K562 (cell line): ENCODE measurements at regions not wholly inside any gene's neighbourhood (a gene's known extent, or its start where the extent isn't known, plus 50 kb on each side); places are given as distances from the start of the nearest gene placed in this dataset.

Experiments
- ATAC-seq: fragments of 200-7000 bp; cut with Tn5 transposase; 3 replicates; pipeline ENCODE4 v1.9.1; 2020; ENCODE audit warnings: moderate library complexity
- BruUV-seq: library from RNA; stranded (reverse); fragments of 400-500 nt; replicated peaks from 2 replicates; lab custom pipeline; 2021; lab: Mats Ljungman, UMichigan
- CTCF ChIA-PET: fragments of 300-600 bp; formaldehyde crosslinking; extraction: SDS; loops from one replicate; lab custom pipeline; 2021; ENCODE audit warnings: low intra/inter-chr PET ratio; lab: Yijun Ruan, JAX
- POLR2A ChIA-PET: fragments of 300-600, 350-650 bp; sonication (Branson Sonifier 250); formaldehyde crosslinking; extraction: SDS; loops from one replicate; lab custom pipeline; 2021; ENCODE audit warnings: antibody characterized with exemption, inconsistent platforms; lab: Yijun Ruan, JAX
- DNase-seq, 4 experiments: peaks; one replicate each; pipeline versions ENCODE4 v3.0.0 to v3.0.0-alpha.2; 2011 to 2018; ENCODE audit warnings: low spot score in 3 of 4, mixed read lengths in 3 of 4; ENCODE audit errors: extremely low read depth in 1 of 4
- FAIRE-seq: peaks from 2 replicates; lab custom pipeline; 2011; peaks lifted over from hg19 to GRCh38; lab: Jason Lieb, UNC
- H2AFZ ChIP-seq: 2 replicates; pipeline ENCODE4 v1.6.0; 2011; ENCODE audit warnings: low read depth, low read length, control low read depth, inconsistent platforms
- H3K27ac ChIP-seq: fragments of 200-600 bp; 3 replicates; pipeline ENCODE4 v1.8.0; 2011; ENCODE audit warnings: low read depth, mild to moderate bottlenecking, control low read depth, inconsistent platforms, low read length, moderate library complexity, mixed read lengths; ENCODE audit errors: extremely low read depth
- H3K27me3 ChIP-seq, 2 experiments: fragments of 300-600 bp in 1 of 2; 2 replicates in 1 of 2; 3 replicates in 1 of 2; pipeline versions ENCODE4 v1.6.0 to v1.8.0; 2011; ENCODE audit warnings: inconsistent platforms in 2 of 2, low read length in 2 of 2, mild to moderate bottlenecking in 1 of 2, mixed read lengths in 1 of 2, moderate library complexity in 1 of 2; ENCODE audit not compliant: control insufficient read depth in 2 of 2, insufficient read depth in 2 of 2
- H3K36me3 ChIP-seq: fragments of 300-600 bp; 3 replicates; pipeline ENCODE4 v1.8.0; 2011; ENCODE audit warnings: mild to moderate bottlenecking, low read length, inconsistent platforms; ENCODE audit not compliant: control insufficient read depth, insufficient read depth
- H3K4me1 ChIP-seq, 2 experiments: fragments of 200-600 bp in 1 of 2; replicated peaks in 1 of 2; 2 replicates in 1 of 2; 3 replicates in 1 of 2; pipeline versions ENCODE4 v1.5.1 to v1.8.0; 2011; ENCODE audit warnings: inconsistent platforms in 2 of 2, low read length in 2 of 2, mild to moderate bottlenecking in 1 of 2, mixed read lengths in 1 of 2, moderate library complexity in 1 of 2; ENCODE audit not compliant: control insufficient read depth in 2 of 2, insufficient read depth in 2 of 2
- H3K4me2 ChIP-seq: 2 replicates; pipeline ENCODE4 v1.6.1; 2011; ENCODE audit warnings: low read length, control low read depth, inconsistent platforms, mixed read lengths; ENCODE audit not compliant: insufficient read depth
- H3K4me3 ChIP-seq: fragments of 200-600 bp; sonication (generic), shearing (Covaris generic); 2 replicates; pipeline ENCODE4 v1.5.1; 2016; ENCODE audit warnings: control low read depth, inconsistent platforms
- H3K79me2 ChIP-seq: fragments of 200-600 bp; 3 replicates; pipeline ENCODE4 v1.8.0; 2011; ENCODE audit warnings: low read length, inconsistent platforms; ENCODE audit not compliant: control insufficient read depth, insufficient read depth
- H3K9ac ChIP-seq, 2 experiments: 2 replicates each; pipeline versions ENCODE4 v1.6.0 to v1.6.1; 2011; ENCODE audit warnings: low read depth in 2 of 2, low read length in 2 of 2, control low read depth in 1 of 2, inconsistent platforms in 1 of 2, mild to moderate bottlenecking in 1 of 2, mixed read lengths in 1 of 2; ENCODE audit not compliant: insufficient read depth in 1 of 2
- H3K9me1 ChIP-seq: one replicate; pipeline ENCODE4 v1.6.0; 2011; ENCODE audit warnings: inconsistent platforms, mild to moderate bottlenecking, low read length, moderate library complexity; ENCODE audit not compliant: control insufficient read depth, insufficient read depth
- H3K9me3 ChIP-seq: replicated peaks from 2 replicates; pipeline ENCODE4 v1.5.1; 2011; ENCODE audit warnings: low read depth, low read length, inconsistent platforms; ENCODE audit not compliant: control insufficient read depth, insufficient read depth
- H4K20me1 ChIP-seq: replicated peaks from 2 replicates; pipeline ENCODE4 v1.6.1; 2011; ENCODE audit warnings: low read length, inconsistent platforms, mixed read lengths; ENCODE audit not compliant: control insufficient read depth, insufficient read depth
- NFIX ChIP-seq: fragments of 250-450 bp; sonication (Bioruptor Pico); IDR thresholded peaks from 2 replicates; pipeline ENCODE4 v1.4.0; 2020; ENCODE audit warnings: low read depth, mild to moderate bottlenecking, moderate library complexity
- NFYB ChIP-seq: IDR thresholded peaks from 2 replicates; pipeline ENCODE4 v1.6.1; 2011; ENCODE audit warnings: mild to moderate bottlenecking, moderate library complexity; ENCODE audit not compliant: insufficient read length; ENCODE audit errors: extremely low read depth
- SIRT6 ChIP-seq: IDR thresholded peaks from one replicate; pipeline ENCODE4 v1.6.1; 2012; ENCODE audit warnings: low read depth, mild to moderate bottlenecking, control low read depth, inconsistent platforms, low read length, moderate library complexity
- ZZZ3 ChIP-seq: fragments of 450-650 bp; IDR thresholded peaks from 2 replicates; pipeline ENCODE4 v1.6.1; 2016; ENCODE audit warnings: antibody characterized with exemption, mild to moderate bottlenecking, moderate library complexity
- WGBS: fragments of 100-300 bp; shearing (Covaris generic); methylation state at CpG from one replicate; pipeline ENCODE4 v1.1.6; 2016; ENCODE audit warnings: low coverage, mixed read lengths; ENCODE audit not compliant: insufficient coverage; ENCODE audit errors: missing lambda C conversion rate; 5-methylcytosine and 5-hydroxymethylcytosine counted together
- in situ Hi-C: fragments of 300-500 bp; cut with MboI; formaldehyde crosslinking; loops from 4 replicates; pipeline ENCODE4 v1.15.0; 2018; ENCODE audit warnings: inconsistent platforms, mixed read lengths
- intact Hi-C: fragments of 100-400 bp; cut with micrococcal nuclease; formaldehyde crosslinking; loops from 2 replicates; pipeline ENCODE4 v1.14.2; 2022
- TF ChIP-seq, protein P1 (sequence below): sonication (generic); formaldehyde crosslinking; IDR thresholded peaks from 2 replicates; pipeline ENCODE4 v1.8.0; 2022; ENCODE audit warnings: missing genetic modification reagents, mild to moderate bottlenecking, borderline replicate concordance

GRCh38 chr5:53397845-53398244 lies 82.6 kb upstream of the FST start:
- no TSS peak for BruUV-seq
- Histone ChIP-seq H3K9me1 (no peaks in the 10 kb centered on the region), H2AFZ (no peak overlapping the region), H3K79me2 (no peaks in the 10 kb centered on the region), H3K27me3 (peaks cover 0 to 3% of the 10 kb centered on the region in 2 experiments; a peak in 2 of 5 replicates), H3K4me3 (no peak overlapping the region), H3K4me2 (no peak overlapping the region), H3K9me3 (no peaks in the 10 kb centered on the region), H3K4me1 (no peaks in the 10 kb centered on the region), H3K36me3 (no peaks in the 10 kb centered on the region), H3K9ac (no peak overlapping the region), H4K20me1 (no peaks in the 10 kb centered on the region), H3K27ac (no peak overlapping the region)
- CTCF ChIA-PET: no interaction called here
- DNase-seq: no peak
- in situ Hi-C loops: no loop called here
- no peak for FAIRE-seq
- POLR2A ChIA-PET: interaction anchor here (0.8 kb wide), 1 partner anchor 10 kb away, joined by 3 read pairs; no protein-coding TSS in a partner anchor
- TF ChIP-seq ZZZ3 (no peak), NFYB (no peak), NFIX (no peak), SIRT6 (no peak)
- TF ChIP-seq, protein P1, sequence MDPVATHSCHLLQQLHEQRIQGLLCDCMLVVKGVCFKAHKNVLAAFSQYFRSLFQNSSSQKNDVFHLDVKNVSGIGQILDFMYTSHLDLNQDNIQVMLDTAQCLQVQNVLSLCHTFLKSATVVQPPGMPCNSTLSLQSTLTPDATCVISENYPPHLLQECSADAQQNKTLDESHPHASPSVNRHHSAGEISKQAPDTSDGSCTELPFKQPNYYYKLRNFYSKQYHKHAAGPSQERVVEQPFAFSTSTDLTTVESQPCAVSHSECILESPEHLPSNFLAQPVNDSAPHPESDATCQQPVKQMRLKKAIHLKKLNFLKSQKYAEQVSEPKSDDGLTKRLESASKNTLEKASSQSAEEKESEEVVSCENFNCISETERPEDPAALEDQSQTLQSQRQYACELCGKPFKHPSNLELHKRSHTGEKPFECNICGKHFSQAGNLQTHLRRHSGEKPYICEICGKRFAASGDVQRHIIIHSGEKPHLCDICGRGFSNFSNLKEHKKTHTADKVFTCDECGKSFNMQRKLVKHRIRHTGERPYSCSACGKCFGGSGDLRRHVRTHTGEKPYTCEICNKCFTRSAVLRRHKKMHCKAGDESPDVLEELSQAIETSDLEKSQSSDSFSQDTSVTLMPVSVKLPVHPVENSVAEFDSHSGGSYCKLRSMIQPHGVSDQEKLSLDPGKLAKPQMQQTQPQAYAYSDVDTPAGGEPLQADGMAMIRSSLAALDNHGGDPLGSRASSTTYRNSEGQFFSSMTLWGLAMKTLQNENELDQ (CRISPR knock-in tag): no peak
- WGBS: 0% methylated on average over 2 of the region's 2 CpGs
- no peak for ATAC-seq
- intact Hi-C loops: no loop called here
